ENCODE measurements at regions not wholly inside any gene's neighbourhood (a gene's known extent, or its start where the extent isn't known, plus 50 kb on each side); places are given as distances from the start of the nearest gene placed in this dataset.
"Not testable (repeated sequence)": the region's sequence is repeated elsewhere in the genome, so short reads cannot be mapped to it uniquely, and the experiment has no call there.

DNA sequence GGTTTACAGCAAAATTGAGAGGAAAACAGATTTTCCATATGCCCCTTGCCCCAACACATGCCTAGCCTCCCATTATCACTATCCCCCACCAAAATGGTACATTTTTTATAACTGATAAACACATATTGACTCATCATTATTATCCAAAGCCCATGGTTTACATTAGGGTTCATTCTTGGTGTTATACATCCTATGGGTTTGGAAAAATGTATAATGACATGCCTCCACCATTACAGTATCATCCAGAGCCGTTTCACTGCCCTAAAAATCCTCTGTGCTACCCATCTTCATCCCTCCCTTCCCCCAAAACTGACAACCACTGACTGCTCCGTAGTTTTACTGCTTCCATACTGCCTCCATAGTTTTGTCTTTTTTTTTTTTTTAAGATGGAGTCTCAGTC is 111.1 kb downstream of the ACTL7B start:
- H3K4me3 ChIP-seq = no peak overlapping the region
- no peaks in the 10 kb centered on the region for H3K4me1 ChIP-seq
- DNase-seq = no peak
- no peak overlapping the region for H3K27ac ChIP-seq
- H3K36me3 ChIP-seq = no peaks in the 10 kb centered on the region
- TF ChIP-seq, protein P1, sequence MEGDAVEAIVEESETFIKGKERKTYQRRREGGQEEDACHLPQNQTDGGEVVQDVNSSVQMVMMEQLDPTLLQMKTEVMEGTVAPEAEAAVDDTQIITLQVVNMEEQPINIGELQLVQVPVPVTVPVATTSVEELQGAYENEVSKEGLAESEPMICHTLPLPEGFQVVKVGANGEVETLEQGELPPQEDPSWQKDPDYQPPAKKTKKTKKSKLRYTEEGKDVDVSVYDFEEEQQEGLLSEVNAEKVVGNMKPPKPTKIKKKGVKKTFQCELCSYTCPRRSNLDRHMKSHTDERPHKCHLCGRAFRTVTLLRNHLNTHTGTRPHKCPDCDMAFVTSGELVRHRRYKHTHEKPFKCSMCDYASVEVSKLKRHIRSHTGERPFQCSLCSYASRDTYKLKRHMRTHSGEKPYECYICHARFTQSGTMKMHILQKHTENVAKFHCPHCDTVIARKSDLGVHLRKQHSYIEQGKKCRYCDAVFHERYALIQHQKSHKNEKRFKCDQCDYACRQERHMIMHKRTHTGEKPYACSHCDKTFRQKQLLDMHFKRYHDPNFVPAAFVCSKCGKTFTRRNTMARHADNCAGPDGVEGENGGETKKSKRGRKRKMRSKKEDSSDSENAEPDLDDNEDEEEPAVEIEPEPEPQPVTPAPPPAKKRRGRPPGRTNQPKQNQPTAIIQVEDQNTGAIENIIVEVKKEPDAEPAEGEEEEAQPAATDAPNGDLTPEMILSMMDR (IDR thresholded peaks at IDR 0.05) = no peak
- TF ChIP-seq POLR2A (IDR thresholded peaks at IDR 0.05) = no peak
- no peaks in the 10 kb centered on the region for H3K9me3 ChIP-seq
- no peaks in the 10 kb centered on the region for H3K27me3 ChIP-seq

DNA sequence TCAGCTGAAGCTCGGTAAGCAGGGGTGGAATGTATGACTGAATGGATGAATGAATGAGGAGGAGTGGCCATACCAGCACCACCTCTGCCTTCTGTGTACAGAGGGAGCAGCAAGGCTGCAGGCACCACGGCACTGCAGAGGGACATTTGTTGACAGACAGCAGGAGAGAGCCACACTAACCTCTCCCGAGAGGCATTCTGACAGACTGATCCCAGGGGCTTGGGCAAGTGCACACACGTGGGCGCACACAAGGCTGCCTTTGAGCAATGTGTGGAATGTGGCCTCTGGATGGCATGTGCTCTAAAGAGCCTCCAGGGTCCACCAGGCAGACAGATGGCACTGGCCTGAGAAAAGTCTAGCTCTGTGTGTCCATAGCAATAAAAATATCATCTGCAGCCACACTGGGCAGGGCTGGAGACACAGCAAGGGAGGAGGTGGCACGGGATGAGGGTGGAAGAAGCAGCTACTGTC is 111.8 kb downstream of the ACTL7B start:
- TF ChIP-seq, protein P1 (IDR thresholded peaks at IDR 0.05) = no peak
- TF ChIP-seq POLR2A (IDR thresholded peaks at IDR 0.05) = no peak
- no peak overlapping the region for H3K27ac ChIP-seq
- H3K4me3 ChIP-seq = no peak overlapping the region
- no peaks in the 10 kb centered on the region for H3K9me3 ChIP-seq
- H3K27me3 ChIP-seq = no peaks in the 10 kb centered on the region
- no peak for DNase-seq
- no peaks in the 10 kb centered on the region for H3K36me3 ChIP-seq
- H3K4me1 ChIP-seq = no peaks in the 10 kb centered on the region

DNA sequence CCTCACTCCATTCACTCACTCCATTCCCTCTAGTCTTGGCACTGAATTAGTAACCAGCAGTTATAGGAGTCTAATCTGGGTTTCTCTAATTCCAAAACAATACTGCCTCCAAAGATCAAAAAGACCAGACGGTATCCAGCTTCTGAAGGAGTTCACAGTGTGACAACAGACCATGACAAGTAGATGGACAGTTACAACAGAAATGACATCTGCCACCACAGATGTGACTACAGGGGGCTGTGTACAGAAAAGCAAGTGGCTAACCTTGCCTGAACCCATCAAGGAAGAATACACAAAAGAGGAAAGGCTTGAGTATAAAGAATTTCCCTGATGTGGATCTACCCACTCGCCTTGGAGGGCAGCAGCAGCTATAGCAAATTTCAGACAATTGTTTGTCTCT is 112.4 kb downstream of the ACTL7B start:
- Histone ChIP-seq H3K36me3 (no peaks in the 10 kb centered on the region), H3K9me3 (no peaks in the 10 kb centered on the region), H3K27me3 (no peaks in the 10 kb centered on the region), H3K27ac (no peak overlapping the region), H3K4me1 (no peaks in the 10 kb centered on the region), H3K4me3 (no peak overlapping the region)
- DNase-seq = no peak
- TF ChIP-seq, protein P1 (IDR thresholded peaks at IDR 0.05) = no peak
- no peak for TF ChIP-seq POLR2A (IDR thresholded peaks at IDR 0.05)

DNA sequence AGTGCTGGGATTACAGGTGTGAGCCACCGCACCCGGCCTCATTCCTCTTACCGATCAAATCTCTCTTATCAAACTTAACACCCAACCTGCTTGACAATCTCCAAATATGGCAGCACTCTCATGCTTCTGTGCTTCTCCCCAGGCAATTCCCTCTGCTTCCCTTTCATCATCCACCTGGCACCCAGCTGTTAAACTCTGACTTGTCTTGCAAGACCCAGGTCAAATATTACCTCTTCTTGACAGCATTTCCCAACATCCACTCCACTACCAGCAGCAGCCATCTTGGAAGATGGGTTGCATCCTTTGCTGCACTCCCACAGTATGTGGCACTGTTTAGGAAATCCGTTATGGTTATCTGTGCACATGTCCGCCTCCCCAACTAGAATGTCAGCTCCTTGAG is 113.6 kb downstream of the ACTL7B start:
- no peaks in the 10 kb centered on the region for H3K36me3 ChIP-seq
- no peaks in the 10 kb centered on the region for H3K4me1 ChIP-seq
- TF ChIP-seq, protein P1 (IDR thresholded peaks at IDR 0.05) = no peak
- TF ChIP-seq POLR2A (IDR thresholded peaks at IDR 0.05) = no peak
- no peak overlapping the region for H3K4me3 ChIP-seq
- H3K27ac ChIP-seq = no peak overlapping the region
- H3K9me3 ChIP-seq = no peaks in the 10 kb centered on the region
- H3K27me3 ChIP-seq = no peaks in the 10 kb centered on the region
- DNase-seq = no peak

DNA sequence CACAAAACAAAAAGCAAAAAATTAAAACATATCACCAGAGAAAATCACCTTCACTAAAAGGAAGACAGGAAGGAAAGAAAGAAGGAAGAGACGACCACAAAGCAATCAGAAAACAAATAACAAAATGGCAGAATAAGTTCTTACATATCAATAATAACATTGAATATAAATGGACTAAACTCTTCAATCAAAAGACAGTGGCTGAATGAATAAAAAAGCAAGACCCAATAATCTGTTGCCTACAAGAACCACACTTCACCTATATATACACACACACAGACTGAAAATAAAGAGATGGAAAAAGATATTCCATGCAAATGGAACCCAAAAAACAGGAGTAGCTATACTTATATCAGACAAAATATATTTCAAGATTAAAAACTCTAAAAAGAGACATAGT is 124.5 kb downstream of the ACTL7B start:
- H3K9me3 ChIP-seq, H3K36me3 ChIP-seq, H3K4me1 ChIP-seq, H3K4me3 ChIP-seq, DNase-seq, H3K27me3 ChIP-seq, H3K27ac ChIP-seq: not testable (repeated sequence)

DNA sequence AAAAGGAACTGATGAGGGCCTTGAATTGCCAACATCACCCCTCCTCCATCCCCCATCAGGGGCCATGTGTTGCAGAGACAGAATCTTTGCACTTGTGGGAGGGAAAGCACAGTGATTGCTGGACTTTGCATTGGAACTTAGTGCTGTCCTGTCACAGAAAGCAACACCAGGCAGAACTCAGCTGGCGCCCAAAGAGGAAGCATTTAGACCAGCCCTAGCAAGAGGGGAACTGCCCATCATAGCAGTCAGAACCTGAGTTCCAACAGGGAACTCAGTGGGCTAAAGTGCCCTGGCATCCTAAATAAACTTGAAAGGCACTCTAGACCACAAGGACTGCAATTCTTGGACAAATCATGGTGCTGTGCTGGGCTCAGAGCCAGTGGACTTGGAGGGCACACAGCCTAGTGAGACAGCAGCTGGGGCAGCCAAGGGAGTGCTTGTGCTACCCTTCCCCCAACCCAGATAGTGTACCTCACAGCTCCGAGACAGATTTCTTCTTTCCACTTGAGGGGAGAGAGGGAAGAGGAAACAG is 128.1 kb downstream of the ACTL7B start:
- Histone ChIP-seq H3K27me3 (no peaks in the 10 kb centered on the region), H3K36me3 (no peaks in the 10 kb centered on the region), H3K27ac (no peak overlapping the region), H3K9me3 (no peaks in the 10 kb centered on the region), H3K4me3 (no peak overlapping the region), H3K4me1 (no peaks in the 10 kb centered on the region)
- TF ChIP-seq, protein P1 (IDR thresholded peaks at IDR 0.05) = no peak
- TF ChIP-seq POLR2A (IDR thresholded peaks at IDR 0.05) = no peak
- no peak for DNase-seq
